Small intestine (tissue), 7 donors: ENCODE measurements at regions not wholly inside any gene's neighbourhood (a gene's known extent, or its start where the extent isn't known, plus 50 kb on each side); places are given as distances from the start of the nearest gene placed in this dataset.

Experiments
- DNase-seq, 2 donors: peaks; one replicate each; pipeline versions ENCODE4 v3.0.0 to v3.0.0-alpha.2; 2013
- FAIRE-seq: peaks from 2 replicates; lab custom pipeline; 2012; peaks lifted over from hg19 to GRCh38; lab: Jason Lieb, UNC
- H3K27ac ChIP-seq, 3 donors: one replicate each; pipeline ENCODE4 v1.5.1; 2013; ENCODE audit warnings: low read length in 2 of 3, mild to moderate bottlenecking in 2 of 3, control low read depth in 1 of 3, inconsistent platforms in 1 of 3, low read depth in 1 of 3, moderate library complexity in 1 of 3
- H3K27me3 ChIP-seq, 3 donors: one replicate each; pipeline ENCODE4 v1.6.1; 2013; ENCODE audit warnings: low read length in 3 of 3, inconsistent platforms in 1 of 3; ENCODE audit not compliant: control insufficient read depth in 3 of 3, insufficient read depth in 3 of 3
- H3K36me3 ChIP-seq, 3 donors: one replicate each; pipeline ENCODE4 v1.6.1; 2013; ENCODE audit warnings: low read length in 3 of 3, inconsistent platforms in 1 of 3, low read depth in 1 of 3, mild to moderate bottlenecking in 1 of 3, moderate library complexity in 1 of 3; ENCODE audit not compliant: control insufficient read depth in 3 of 3, insufficient read depth in 2 of 3
- H3K4me1 ChIP-seq, 3 donors: one replicate each; pipeline ENCODE4 v1.6.1; 2013; ENCODE audit warnings: low read length in 2 of 3, inconsistent platforms in 1 of 3, low read depth in 1 of 3, mild to moderate bottlenecking in 1 of 3, moderate library complexity in 1 of 3; ENCODE audit not compliant: control insufficient read depth in 3 of 3, insufficient read depth in 2 of 3
- H3K4me3 ChIP-seq, 3 donors: one replicate each; pipeline ENCODE4 v1.5.1; 2013; ENCODE audit warnings: low read length in 3 of 3, control low read depth in 1 of 3, inconsistent platforms in 1 of 3, low read depth in 1 of 3, mild to moderate bottlenecking in 1 of 3, moderate library complexity in 1 of 3
- H3K9me3 ChIP-seq, 2 donors: one replicate each; pipeline ENCODE4 v1.6.1; 2013; ENCODE audit warnings: low read depth in 1 of 2, low read length in 1 of 2; ENCODE audit not compliant: control insufficient read depth in 2 of 2, insufficient read depth in 1 of 2
- WGBS, 3 donors: extraction: QIAGEN DNeasy Blood & Tissue Kit; methylation state at CpG; one replicate each; pipeline ENCODE4 v1.1.7; 2013; 5-methylcytosine and 5-hydroxymethylcytosine counted together
- donor health status: healthy with polysubstance abuse.
- donor health status: control.
- donor health status: control.
- donor health status: Bipolar disorder and iron deficiency.
- donor health status: healthy.

DNA sequence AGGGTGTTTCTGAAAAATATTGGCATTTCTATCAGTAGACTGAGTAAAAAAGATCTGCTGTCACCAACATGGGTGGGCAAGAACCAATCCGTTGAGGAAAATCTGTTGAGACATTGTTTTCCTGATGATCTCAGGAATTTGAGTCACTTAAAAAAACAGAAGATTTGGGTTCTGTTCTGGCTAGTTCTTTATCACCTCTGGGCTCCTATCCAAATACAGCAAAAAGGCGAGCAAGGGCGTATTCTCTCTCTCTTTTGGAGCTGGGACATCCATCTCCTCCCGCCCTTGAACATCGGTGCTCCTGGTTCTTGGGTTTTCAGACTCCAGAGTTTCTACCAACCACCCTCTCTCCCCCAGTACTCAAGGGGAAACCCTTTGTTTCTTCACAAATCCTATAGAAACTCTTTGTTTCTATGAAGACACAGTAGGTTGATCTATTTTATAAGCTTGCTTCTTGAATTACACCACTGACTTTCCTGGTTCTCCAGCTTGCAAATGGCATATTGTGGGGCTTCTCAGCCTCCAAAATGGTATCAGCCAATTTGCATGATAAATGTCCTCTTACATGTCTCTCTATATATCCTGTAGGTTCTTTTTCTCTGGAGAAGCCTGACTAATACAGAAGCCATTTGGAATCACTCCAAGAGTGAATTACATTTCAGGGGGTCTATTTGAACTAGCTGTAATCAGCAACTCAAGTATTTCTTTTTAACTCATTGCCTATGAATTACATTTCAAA is 263.9 kb upstream of the TMTC1 start:
- Histone ChIP-seq H3K4me3 (no peak overlapping the region), H3K27ac (no peak overlapping the region), H3K36me3 (no peaks in the 10 kb centered on the region), H3K4me1 (no peaks in the 10 kb centered on the region), H3K9me3 (no peaks in the 10 kb centered on the region), H3K27me3 (no peaks in the 10 kb centered on the region)
- 82 to 83% (median 82%) methylated on average over 5 of the region's 5 CpGs for WGBS, 3 donors
- DNase-seq (no peak), FAIRE-seq (no peak)

GRCh38 chr12:30046376-30046775 is 262.6 kb upstream of the TMTC1 start:
- FAIRE-seq (no peak), DNase-seq (no peak)
- no peak overlapping the region for H3K27ac ChIP-seq
- H3K4me3 ChIP-seq, result no peak overlapping the region
- no peaks in the 10 kb centered on the region for H3K4me1 ChIP-seq
- no peaks in the 10 kb centered on the region for H3K27me3 ChIP-seq
- 80 to 88% (median 83%) methylated on average over 2 of the region's 2 CpGs for WGBS, 3 donors
- H3K36me3 ChIP-seq, result no peaks in the 10 kb centered on the region
- H3K9me3 ChIP-seq, result no peaks in the 10 kb centered on the region

- Histone ChIP-seq H3K36me3 (no peaks in the 10 kb centered on the region), H3K27me3 (no peaks in the 10 kb centered on the region), H3K27ac (no peak overlapping the region), H3K4me1 (no peaks in the 10 kb centered on the region), H3K9me3 (no peaks in the 10 kb centered on the region), H3K4me3 (no peak overlapping the region)
- WGBS, 3 donors, result 25 to 66% (median 32%) methylated on average over 1 of the region's 1 CpG
- DNase-seq, result no peak
- no peak for FAIRE-seq
These were observed 261.4 kb upstream of the TMTC1 start for GRCh38 chr12:30045171-30045570.

GRCh38 chr12:30044206-30044605 is 260.5 kb upstream of the TMTC1 start:
- Histone ChIP-seq H3K27me3 (no peaks in the 10 kb centered on the region), H3K27ac (no peak overlapping the region), H3K4me3 (no peak overlapping the region), H3K4me1 (no peaks in the 10 kb centered on the region), H3K36me3 (no peaks in the 10 kb centered on the region), H3K9me3 (no peaks in the 10 kb centered on the region)
- DNase-seq (no peak), FAIRE-seq (no peak)
- 82 to 88% (median 85%) methylated on average over 4 of the region's 4 CpGs for WGBS, 3 donors

GRCh38 chr12:30043151-30043847 is 259.6 kb upstream of the TMTC1 start:
- 82 to 86% (median 85%) methylated on average over 6 of the region's 6 CpGs for WGBS, 3 donors
- Histone ChIP-seq H3K9me3 (no peaks in the 10 kb centered on the region), H3K4me3 (no peak overlapping the region), H3K27me3 (no peaks in the 10 kb centered on the region), H3K4me1 (no peaks in the 10 kb centered on the region), H3K27ac (no peak overlapping the region), H3K36me3 (no peaks in the 10 kb centered on the region)
- FAIRE-seq (no peak), DNase-seq (no peak)

DNA sequence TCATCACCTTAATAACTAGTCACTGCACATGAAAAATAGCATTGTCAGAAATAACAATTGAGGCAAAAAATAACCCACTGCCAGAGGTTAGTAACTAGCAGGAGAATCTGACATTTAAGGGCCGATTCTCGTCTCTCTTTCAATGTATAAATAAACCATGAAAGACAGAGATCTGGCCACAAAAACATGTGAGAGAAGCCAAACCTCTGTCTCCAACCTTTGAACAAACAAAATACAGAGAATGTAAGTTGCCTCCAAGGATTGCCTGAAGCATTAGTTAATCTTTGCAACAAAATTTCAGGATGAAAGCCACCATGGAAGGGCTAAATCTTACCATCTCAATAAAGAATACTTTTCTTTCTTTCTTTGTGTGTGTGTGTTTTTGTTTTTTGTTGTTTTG is 257.4 kb upstream of the TMTC1 start:
- WGBS, 3 donors, result 60 to 84% (median 81%) methylated on average over 2 of the region's 2 CpGs
- H3K4me3 ChIP-seq, result no peak overlapping the region
- no peaks in the 10 kb centered on the region for H3K9me3 ChIP-seq
- no peak for DNase-seq
- no peaks in the 10 kb centered on the region for H3K27me3 ChIP-seq
- no peaks in the 10 kb centered on the region for H3K4me1 ChIP-seq
- H3K36me3 ChIP-seq, result no peaks in the 10 kb centered on the region
- H3K27ac ChIP-seq, result no peak overlapping the region
- no peak for FAIRE-seq

DNA sequence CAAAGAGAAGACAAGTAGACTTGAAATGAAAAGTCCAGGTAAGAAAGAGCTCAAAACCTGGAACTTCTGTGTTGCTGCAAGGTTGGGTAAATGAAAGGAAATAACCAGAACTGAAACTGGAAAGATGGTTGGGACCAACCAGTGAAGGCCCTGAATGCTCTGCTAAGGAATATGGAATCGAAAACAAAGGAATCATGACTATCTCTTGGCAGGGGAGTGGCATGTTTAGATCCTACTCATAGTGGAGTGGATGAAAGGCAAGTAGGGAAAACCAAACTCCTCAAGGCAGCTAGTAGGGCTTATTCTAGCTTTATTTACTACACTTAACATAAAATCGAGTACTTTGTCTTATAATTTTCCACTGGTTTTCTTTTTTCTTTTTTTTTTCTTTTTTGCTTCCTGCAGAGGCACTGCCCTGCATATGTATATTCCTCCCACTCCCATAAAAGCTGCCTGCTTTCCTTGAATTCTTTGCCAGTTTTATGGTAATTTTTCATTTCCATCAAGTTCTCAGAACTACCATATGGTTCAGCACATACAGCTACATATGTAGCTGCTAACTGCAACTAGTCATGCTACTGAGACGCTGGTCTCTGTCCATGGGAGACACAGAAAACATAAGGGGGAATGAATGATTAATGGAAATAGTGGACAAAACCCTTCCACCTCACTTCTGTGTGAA is 247.1 kb upstream of the TMTC1 start:
- H3K4me3 ChIP-seq, result no peak overlapping the region
- FAIRE-seq, result no peak
- WGBS, 3 donors, result 61 to 73% (median 73%) methylated on average over 3 of the region's 3 CpGs
- H3K27me3 ChIP-seq, result no peaks in the 10 kb centered on the region
- no peaks in the 10 kb centered on the region for H3K9me3 ChIP-seq
- no peak for DNase-seq
- H3K4me1 ChIP-seq, result no peaks in the 10 kb centered on the region
- no peak overlapping the region for H3K27ac ChIP-seq
- no peaks in the 10 kb centered on the region for H3K36me3 ChIP-seq

- H3K4me1 ChIP-seq, result no peaks in the 10 kb centered on the region
- peaks cover 0 to 7% of the 10 kb centered on the region in 2 donors for H3K9me3 ChIP-seq
- DNase-seq, result no peak
- H3K36me3 ChIP-seq, result no peaks in the 10 kb centered on the region
- no peak overlapping the region for H3K27ac ChIP-seq
- FAIRE-seq, result no peak
- H3K27me3 ChIP-seq, result no peaks in the 10 kb centered on the region
- WGBS, 3 donors, result 61 to 85% (median 63%) methylated on average over 2 of the region's 2 CpGs
- H3K4me3 ChIP-seq, result no peak overlapping the region
These were observed 243.0 kb upstream of the TMTC1 start for GRCh38 chr12:30026621-30027234.
